H9 (cell line): ENCODE measurements at regions not wholly inside any gene's neighbourhood (a gene's known extent, or its start where the extent isn't known, plus 50 kb on each side); places are given as distances from the start of the nearest gene placed in this dataset.

Source experiments
- DNase-seq: peaks from one replicate; pipeline ENCODE4 v3.0.0-alpha.2; 2017
- H2AFZ ChIP-seq: one replicate; pipeline ENCODE4 v1.6.1; 2013; ENCODE audit warnings: mild to moderate bottlenecking, low read length, control low read depth, moderate library complexity
- H2AK5ac ChIP-seq: 2 replicates; pipeline ENCODE4 v1.6.1; 2013; ENCODE audit warnings: low read length, control low read depth, mixed read lengths; ENCODE audit not compliant: insufficient read length
- H2BK120ac ChIP-seq: one replicate; pipeline ENCODE4 v1.6.1; 2013; ENCODE audit warnings: low read depth, mild to moderate bottlenecking, low read length, control low read depth, inconsistent platforms; ENCODE audit not compliant: poor library complexity, severe bottlenecking
- H2BK12ac ChIP-seq: 2 replicates; pipeline ENCODE4 v1.6.1; 2013; ENCODE audit warnings: low read length, control low read depth, mixed read lengths, low read depth; ENCODE audit not compliant: insufficient read length
- H2BK15ac ChIP-seq: 2 replicates; pipeline ENCODE4 v1.6.1; 2013; ENCODE audit warnings: low read depth, low read length, control low read depth
- H2BK20ac ChIP-seq: one replicate; pipeline ENCODE4 v1.6.1; 2013; ENCODE audit warnings: low read depth, mild to moderate bottlenecking, low read length, control low read depth, inconsistent platforms; ENCODE audit not compliant: poor library complexity, severe bottlenecking
- H2BK5ac ChIP-seq: 2 replicates; pipeline ENCODE4 v1.6.1; 2013; ENCODE audit warnings: low read length, control low read depth, mixed read lengths; ENCODE audit not compliant: insufficient read length
- H3K14ac ChIP-seq: 2 replicates; pipeline ENCODE4 v1.6.1; 2013; ENCODE audit warnings: low read length, control low read depth; ENCODE audit not compliant: insufficient read depth
- H3K18ac ChIP-seq: 2 replicates; pipeline ENCODE4 v1.6.1; 2013; ENCODE audit warnings: low read depth, mild to moderate bottlenecking, mixed read lengths, low read length, control low read depth; ENCODE audit not compliant: insufficient read length
- H3K23ac ChIP-seq: 2 replicates; pipeline ENCODE4 v1.6.1; 2013; ENCODE audit warnings: low read length, control low read depth, mixed read lengths, low read depth; ENCODE audit not compliant: insufficient read length
- H3K23me2 ChIP-seq: 2 replicates; pipeline ENCODE4 v1.6.1; 2013; ENCODE audit warnings: low read depth, mild to moderate bottlenecking, mixed read lengths, low read length, control low read depth; ENCODE audit not compliant: insufficient read length, poor library complexity, severe bottlenecking
- H3K27ac ChIP-seq: 2 replicates; pipeline ENCODE4 v1.5.1; 2013; ENCODE audit warnings: low read length, control low read depth, mixed read lengths, low read depth; ENCODE audit not compliant: insufficient read length
- H3K27me3 ChIP-seq: 2 replicates; pipeline ENCODE4 v1.6.1; 2013; ENCODE audit warnings: low read length, control low read depth, inconsistent platforms; ENCODE audit not compliant: insufficient read depth
- H3K4ac ChIP-seq: 2 replicates; pipeline ENCODE4 v1.6.1; 2013; ENCODE audit warnings: low read depth, mild to moderate bottlenecking, control low read depth, inconsistent platforms, low read length, moderate library complexity
- H3K4me1 ChIP-seq: 2 replicates; pipeline ENCODE4 v1.6.1; 2013; ENCODE audit warnings: low read length, control low read depth, inconsistent platforms; ENCODE audit not compliant: insufficient read depth
- H3K4me2 ChIP-seq: 2 replicates; pipeline ENCODE4 v1.6.1; 2013; ENCODE audit warnings: low read length, control low read depth, mixed read lengths; ENCODE audit not compliant: insufficient read length, insufficient read depth
- H3K56ac ChIP-seq: 2 replicates; pipeline ENCODE4 v1.6.1; 2013; ENCODE audit warnings: low read depth, mild to moderate bottlenecking, mixed read lengths, low read length, control low read depth; ENCODE audit not compliant: insufficient read length
- H3K79me1 ChIP-seq: 2 replicates; pipeline ENCODE4 v1.6.1; 2013; ENCODE audit warnings: low read depth, mild to moderate bottlenecking, moderate library complexity, low read length, control low read depth, inconsistent platforms; ENCODE audit not compliant: insufficient read depth, poor library complexity, severe bottlenecking
- H3K79me2 ChIP-seq: 2 replicates; pipeline ENCODE4 v1.6.1; 2013; ENCODE audit warnings: low read length, control low read depth, inconsistent platforms; ENCODE audit not compliant: insufficient read depth
- H3K9ac ChIP-seq: 2 replicates; pipeline ENCODE4 v1.6.1; 2013; ENCODE audit warnings: low read length, control low read depth, mixed read lengths; ENCODE audit not compliant: insufficient read length; ENCODE audit errors: extremely low read depth
- H3K9me3 ChIP-seq: one replicate; pipeline ENCODE4 v1.6.1; 2013; ENCODE audit warnings: low read depth, low read length, inconsistent platforms; ENCODE audit not compliant: control insufficient read depth
- H3T11ph ChIP-seq: one replicate; pipeline ENCODE4 v1.6.1; 2013; ENCODE audit warnings: mild to moderate bottlenecking, low read length, control low read depth, inconsistent platforms
- H4K20me1 ChIP-seq: one replicate; pipeline ENCODE4 v1.6.1; 2013; ENCODE audit not compliant: control insufficient read depth, insufficient read length, insufficient read depth
- H4K5ac ChIP-seq: 2 replicates; pipeline ENCODE4 v1.6.1; 2013; ENCODE audit warnings: low read depth, mild to moderate bottlenecking, mixed read lengths, low read length, control low read depth; ENCODE audit not compliant: insufficient read length
- H4K8ac ChIP-seq: replicated peaks from 2 replicates; pipeline ENCODE4 v1.6.1; 2013; ENCODE audit warnings: low read length, control low read depth, mixed read lengths, low read depth; ENCODE audit not compliant: insufficient read length
- H4K91ac ChIP-seq: 2 replicates; pipeline ENCODE4 v1.6.1; 2013; ENCODE audit warnings: low read depth, mild to moderate bottlenecking, moderate library complexity, mixed read lengths, low read length, control low read depth; ENCODE audit not compliant: insufficient read length
- H3K27ac Mint-ChIP-seq, 3 experiments: 2 replicates in 2 of 3; 3 replicates in 1 of 3; pipeline ENCODE4 v1.8.0; 2020 to 2021; ENCODE audit warnings: mixed read lengths in 3 of 3, mild to moderate bottlenecking in 1 of 3, moderate library complexity in 1 of 3
- H3K27me3 Mint-ChIP-seq: 2 replicates; pipeline ENCODE4 v1.8.0; 2021; ENCODE audit warnings: low read depth, mild to moderate bottlenecking, moderate library complexity, mixed read lengths
- H3K36me3 Mint-ChIP-seq, 3 experiments: 2 replicates in 2 of 3; 3 replicates in 1 of 3; pipeline ENCODE4 v1.8.0; 2020 to 2021; ENCODE audit warnings: low read depth in 3 of 3, mixed read lengths in 3 of 3; ENCODE audit not compliant: insufficient read depth in 1 of 3
- H3K4me1 Mint-ChIP-seq, 2 experiments: 2 replicates each; pipeline ENCODE4 v1.8.0; 2020; ENCODE audit warnings: mixed read lengths in 2 of 2
- H3K4me3 Mint-ChIP-seq, 2 experiments: 2 replicates in 1 of 2; 3 replicates in 1 of 2; pipeline ENCODE4 v1.8.0; 2020 to 2021; ENCODE audit warnings: mild to moderate bottlenecking in 2 of 2, mixed read lengths in 2 of 2, moderate library complexity in 1 of 2
- H3K9me3 Mint-ChIP-seq, 2 experiments: 2 replicates in 1 of 2; 3 replicates in 1 of 2; pipeline ENCODE4 v1.8.0; 2020; ENCODE audit warnings: mild to moderate bottlenecking in 2 of 2, mixed read lengths in 2 of 2, moderate library complexity in 1 of 2
- CTCF ChIP-seq: fragments of 200-600 bp; sonication (generic); conservative IDR thresholded peaks from 3 replicates; pipeline ENCODE4 v1.8.0; 2021; ENCODE audit warnings: antibody characterized with exemption, mild to moderate bottlenecking
- WGBS: extraction: QIAGEN DNeasy Blood & Tissue Kit; methylation state at CpG from one replicate; pipeline ENCODE4 v1.1.7; 2013; ENCODE audit warnings: missing lambda C conversion rate, low lambda C conversion rate, mixed read lengths; ENCODE audit not compliant: insufficient read length; ENCODE audit errors: extremely low coverage; 5-methylcytosine and 5-hydroxymethylcytosine counted together

- TF ChIP-seq CTCF: no peak
Observed at GRCh38 chr1:188017921-188018320, 1189.2 kb downstream of the PLA2G4A start.

More at GRCh38 chr1:188017921-188018320, 1189.2 kb downstream of the PLA2G4A start:
- no peaks in the 10 kb centered on the region for H3K36me3 Mint-ChIP-seq
- no peaks in the 10 kb centered on the region for H3K4me1 ChIP-seq
- no peaks in the 10 kb centered on the region for H4K20me1 ChIP-seq
- no peak overlapping the region for H3K23ac ChIP-seq
- no peak for DNase-seq
- no peaks in the 10 kb centered on the region for H3K79me2 ChIP-seq
- H3K9me3 Mint-ChIP-seq: no peaks in the 10 kb centered on the region
- no peaks in the 10 kb centered on the region for H3K79me1 ChIP-seq
- H3K56ac ChIP-seq: no peak overlapping the region
- no peak overlapping the region for H3K9ac ChIP-seq
- no peak overlapping the region for H4K91ac ChIP-seq
- H3K4me1 Mint-ChIP-seq: no peaks in the 10 kb centered on the region
- no peak overlapping the region for H3K27ac Mint-ChIP-seq
- no peak overlapping the region for H2AFZ ChIP-seq
- no peak overlapping the region for H4K5ac ChIP-seq
- H3K27me3 ChIP-seq: no peaks in the 10 kb centered on the region
- H2AK5ac ChIP-seq: no peak overlapping the region
- no peak overlapping the region for H2BK20ac ChIP-seq
- no CpG with 5 or more reads among the region's 4 CpGs for WGBS
- H3K14ac ChIP-seq: no peak overlapping the region
- H2BK120ac ChIP-seq: no peak overlapping the region
- no peak overlapping the region for H3K27ac ChIP-seq
- no peak overlapping the region for H3T11ph ChIP-seq
- H2BK15ac ChIP-seq: no peak overlapping the region
- H2BK5ac ChIP-seq: no peak overlapping the region
- H3K4ac ChIP-seq: no peak overlapping the region
- H3K23me2 ChIP-seq: no peaks in the 10 kb centered on the region
- no peak overlapping the region for H3K18ac ChIP-seq
- no peak overlapping the region for H3K4me2 ChIP-seq
- H3K9me3 ChIP-seq: no peaks in the 10 kb centered on the region
- no peaks in the 10 kb centered on the region for H3K27me3 Mint-ChIP-seq
- no peak overlapping the region for H2BK12ac ChIP-seq
- H3K4me3 Mint-ChIP-seq: no peak overlapping the region
- no peak overlapping the region for H4K8ac ChIP-seq
